ENCODE measurements at regions not wholly inside any gene's neighbourhood (a gene's known extent, or its start where the extent isn't known, plus 50 kb on each side); places are given as distances from the start of the nearest gene placed in this dataset.

- no peak overlapping the region for H3K27ac ChIP-seq (ENCODE audit: low read depth in 1 of 2, low read length in 2 of 2)
- TF ChIP-seq YY1 (IDR thresholded peaks at IDR 0.05) (no peak), ZBTB33 (IDR thresholded peaks at IDR 0.05) (no peak), ATF3 (IDR thresholded peaks at IDR 0.05) (no peak), CTCF (IDR thresholded peaks at IDR 0.05; ENCODE audit: low read depth, low read length, missing input control) (no peak), RXRA (IDR thresholded peaks at IDR 0.05) (no peak), REST (IDR thresholded peaks at IDR 0.05) (no peak), FOXA1 (IDR thresholded peaks at IDR 0.05) (no peak), JUND (IDR thresholded peaks at IDR 0.05) (no peak), RAD21 (IDR thresholded peaks at IDR 0.05) (no peak), EGR1 (IDR thresholded peaks at IDR 0.05; ENCODE audit: low read depth in 2 of 2) (no peak), GABPA (IDR thresholded peaks at IDR 0.05 in 1 of 2, conservative IDR thresholded peaks at IDR 0.05 in 1 of 2) (no peak), NR2F2 (IDR thresholded peaks at IDR 0.05) (no peak), SP1 (IDR thresholded peaks at IDR 0.05) (no peak), HNF4G (IDR thresholded peaks at IDR 0.05) (no peak), FOXA2 (IDR thresholded peaks at IDR 0.05) (no peak), HNF4A (conservative IDR thresholded peaks at IDR 0.05) (no peak), TAF1 (conservative IDR thresholded peaks at IDR 0.05) (no peak), MAX (IDR thresholded peaks at IDR 0.05) (no peak)
- H3K9me3 ChIP-seq (ENCODE audit: control insufficient read depth in 4 of 4, low read length in 3 of 4): no peaks in the 10 kb centered on the region
- no peak for DNase-seq (ENCODE audit: low spot score)
- H3K27me3 ChIP-seq (ENCODE audit: control insufficient read depth in 4 of 4, insufficient read depth in 4 of 4, low read length in 3 of 4): peaks cover 0 to 3% (median 0%) of the 10 kb centered on the region in 4 donors
- no peak overlapping the region for H3K4me3 ChIP-seq (ENCODE audit: low read depth in 1 of 3, low read length in 3 of 3)
- WGBS: 78% methylated on average over 11 of the region's 11 CpGs
- no peak overlapping the region for H3K9ac ChIP-seq (ENCODE audit: low read depth in 1 of 2, low read length in 2 of 2)
- H3K36me3 ChIP-seq (ENCODE audit: control insufficient read depth in 4 of 4, insufficient read depth in 3 of 4, low read depth in 1 of 4, low read length in 3 of 4): no peaks in the 10 kb centered on the region
- H3K4me1 ChIP-seq (ENCODE audit: control insufficient read depth in 4 of 4, insufficient read depth in 4 of 4, low read length in 3 of 4): no peaks in the 10 kb centered on the region
Measured at GRCh38 chr18:40313030-40313642, 1641.9 kb upstream of the PIK3C3 start.

Data from liver (tissue), 8 donors.